ENCODE measurements at regions not wholly inside any gene's neighbourhood (a gene's known extent, or its start where the extent isn't known, plus 50 kb on each side); places are given as distances from the start of the nearest gene placed in this dataset.

DNA sequence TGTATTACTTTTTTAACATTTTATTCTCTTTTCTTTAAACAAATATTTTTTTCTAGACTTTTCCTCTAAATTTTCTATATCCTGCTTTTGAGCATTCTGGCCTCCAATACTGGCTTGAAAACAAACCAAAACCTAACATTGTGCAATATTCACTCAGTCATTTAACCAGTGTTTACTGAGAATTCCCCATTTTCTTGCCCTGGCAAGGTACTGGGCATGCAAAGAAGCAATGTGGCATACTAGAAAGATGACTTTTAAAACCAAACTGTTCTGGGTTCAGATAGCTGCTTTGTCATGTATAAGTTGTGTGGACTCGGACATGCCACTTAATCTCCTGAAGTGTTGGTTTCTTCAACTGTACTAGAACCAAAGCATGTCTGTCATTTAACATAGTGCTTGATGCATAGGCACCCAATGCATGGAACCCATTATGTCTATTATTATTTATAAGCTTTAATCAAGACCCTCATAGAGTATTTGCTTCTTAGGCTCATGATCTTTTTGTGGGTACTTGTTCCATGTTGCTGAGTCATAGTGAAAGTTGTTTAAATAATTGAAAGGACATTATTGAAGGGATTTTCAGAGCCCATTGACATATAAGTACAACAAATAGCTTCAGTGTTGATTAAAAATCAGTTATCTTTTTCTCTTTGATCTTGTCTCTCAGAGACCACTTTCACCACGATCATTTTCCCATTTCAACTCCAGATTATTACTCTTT lies 185.4 kb upstream of the OSR1 start:
- TF ChIP-seq, protein P1, sequence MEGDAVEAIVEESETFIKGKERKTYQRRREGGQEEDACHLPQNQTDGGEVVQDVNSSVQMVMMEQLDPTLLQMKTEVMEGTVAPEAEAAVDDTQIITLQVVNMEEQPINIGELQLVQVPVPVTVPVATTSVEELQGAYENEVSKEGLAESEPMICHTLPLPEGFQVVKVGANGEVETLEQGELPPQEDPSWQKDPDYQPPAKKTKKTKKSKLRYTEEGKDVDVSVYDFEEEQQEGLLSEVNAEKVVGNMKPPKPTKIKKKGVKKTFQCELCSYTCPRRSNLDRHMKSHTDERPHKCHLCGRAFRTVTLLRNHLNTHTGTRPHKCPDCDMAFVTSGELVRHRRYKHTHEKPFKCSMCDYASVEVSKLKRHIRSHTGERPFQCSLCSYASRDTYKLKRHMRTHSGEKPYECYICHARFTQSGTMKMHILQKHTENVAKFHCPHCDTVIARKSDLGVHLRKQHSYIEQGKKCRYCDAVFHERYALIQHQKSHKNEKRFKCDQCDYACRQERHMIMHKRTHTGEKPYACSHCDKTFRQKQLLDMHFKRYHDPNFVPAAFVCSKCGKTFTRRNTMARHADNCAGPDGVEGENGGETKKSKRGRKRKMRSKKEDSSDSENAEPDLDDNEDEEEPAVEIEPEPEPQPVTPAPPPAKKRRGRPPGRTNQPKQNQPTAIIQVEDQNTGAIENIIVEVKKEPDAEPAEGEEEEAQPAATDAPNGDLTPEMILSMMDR (IDR thresholded peaks at IDR 0.05) = no peak
- no peak for TF ChIP-seq POLR2A (IDR thresholded peaks at IDR 0.05)

Measured in esophagus squamous epithelium (tissue), 4 donors.